ENCODE measurements at regions not wholly inside any gene's neighbourhood (a gene's known extent, or its start where the extent isn't known, plus 50 kb on each side); places are given as distances from the start of the nearest gene placed in this dataset.
A peak's percentile ranks its signal among the peaks of the same experiment; 100 is the strongest.

DNA sequence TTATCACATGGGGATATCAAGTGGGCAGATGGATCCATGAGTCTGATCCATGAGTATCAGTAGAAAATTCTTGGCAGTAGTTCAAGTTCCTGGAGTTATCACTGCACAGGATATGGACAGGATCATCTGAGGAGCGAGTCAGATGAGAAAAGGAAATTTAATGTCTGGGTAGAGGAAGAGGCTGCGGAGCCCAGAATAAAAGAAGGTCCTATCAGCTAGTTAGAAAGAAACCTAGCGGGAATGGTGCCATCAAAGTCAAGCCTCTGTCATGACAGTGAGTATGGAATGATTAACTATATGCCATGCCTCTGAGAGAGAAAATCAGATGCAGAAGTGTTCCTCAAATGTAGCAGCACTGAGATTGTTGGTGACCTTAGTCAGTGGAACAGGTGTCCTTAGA is 248.1 kb downstream of the PIK3R1 start:
- Mint-ChIP-seq H3K9me3 (no peaks in the 10 kb centered on the region), H3K27me3 (peaks cover 1% of the 10 kb centered on the region), H3K4me3 (no peak overlapping the region), H3K27ac (no peak overlapping the region), H3K36me3 (ENCODE audit: low read depth) (no peaks in the 10 kb centered on the region), H3K4me1 (peaks cover 9% of the 10 kb centered on the region)
- intact Hi-C loops (cut with micrococcal nuclease) = loop anchor here (1.0 to 10.0 kb wide), 8 partner anchors 22 to 421 kb away; no protein-coding TSS in a partner anchor
- DNase-seq = no peak

DNA sequence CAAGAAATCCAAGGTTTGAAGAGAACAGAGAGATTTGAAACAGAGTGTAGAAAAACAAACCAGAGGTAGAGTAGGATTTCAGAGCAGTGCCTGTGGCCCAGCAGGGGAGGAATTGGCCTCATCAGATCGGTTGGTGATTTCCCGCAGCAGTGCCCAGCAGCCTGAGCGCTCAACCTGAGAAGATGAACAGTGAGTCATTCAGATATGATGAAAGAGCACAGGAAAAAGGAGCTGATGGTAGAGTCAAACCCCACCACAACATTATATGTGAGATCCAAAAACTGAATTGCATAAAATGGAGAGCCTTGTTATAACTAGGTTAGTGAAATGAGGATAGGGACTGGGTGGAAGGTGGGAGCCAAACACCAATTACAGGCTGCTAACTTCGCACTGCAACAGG is 248.9 kb downstream of the PIK3R1 start:
- Mint-ChIP-seq H3K4me3 (no peak overlapping the region), H3K27me3 (peaks cover 5% of the 10 kb centered on the region), H3K9me3 (no peaks in the 10 kb centered on the region), H3K4me1 (peaks cover 3% of the 10 kb centered on the region), H3K36me3 (ENCODE audit: low read depth) (no peaks in the 10 kb centered on the region), H3K27ac (no peak overlapping the region)
- peak; percentile 78 for DNase-seq
- intact Hi-C loops (cut with micrococcal nuclease) = loop anchor here (1.0 to 10.0 kb wide), 8 partner anchors 23 to 420 kb away; no protein-coding TSS in a partner anchor

DNA sequence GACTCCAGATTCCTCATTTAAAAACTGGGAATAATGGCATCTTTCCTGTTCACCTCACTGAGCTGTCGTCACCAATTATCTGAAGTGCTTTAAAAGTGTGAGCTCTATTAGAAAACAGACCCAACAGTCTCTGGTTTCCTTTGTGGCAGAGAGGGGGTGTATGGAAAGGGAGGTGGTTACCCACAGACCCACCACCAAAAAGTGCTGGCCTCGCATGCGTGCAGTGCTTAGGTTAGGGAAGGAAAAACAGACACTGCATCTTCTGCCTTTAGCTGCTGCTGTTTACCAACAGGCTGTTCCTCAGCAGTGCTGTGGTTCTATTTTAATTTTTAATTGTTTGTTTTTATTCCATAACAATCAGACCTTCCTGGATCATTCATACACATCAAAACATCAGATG is 249.6 kb downstream of the PIK3R1 start:
- intact Hi-C loops (cut with micrococcal nuclease) = loop anchor here (2.0 to 10.0 kb wide), 2 partner anchors 96 to 420 kb away; no protein-coding TSS in a partner anchor
- no peaks in the 10 kb centered on the region for H3K36me3 Mint-ChIP-seq (ENCODE audit: low read depth)
- DNase-seq = peak; percentile 73
- H3K9me3 Mint-ChIP-seq = no peaks in the 10 kb centered on the region
- H3K27ac Mint-ChIP-seq = no peak overlapping the region
- H3K27me3 Mint-ChIP-seq = peaks cover 9% of the 10 kb centered on the region
- no peak overlapping the region for H3K4me3 Mint-ChIP-seq
- H3K4me1 Mint-ChIP-seq = peaks cover under 1% of the 10 kb centered on the region

DNA sequence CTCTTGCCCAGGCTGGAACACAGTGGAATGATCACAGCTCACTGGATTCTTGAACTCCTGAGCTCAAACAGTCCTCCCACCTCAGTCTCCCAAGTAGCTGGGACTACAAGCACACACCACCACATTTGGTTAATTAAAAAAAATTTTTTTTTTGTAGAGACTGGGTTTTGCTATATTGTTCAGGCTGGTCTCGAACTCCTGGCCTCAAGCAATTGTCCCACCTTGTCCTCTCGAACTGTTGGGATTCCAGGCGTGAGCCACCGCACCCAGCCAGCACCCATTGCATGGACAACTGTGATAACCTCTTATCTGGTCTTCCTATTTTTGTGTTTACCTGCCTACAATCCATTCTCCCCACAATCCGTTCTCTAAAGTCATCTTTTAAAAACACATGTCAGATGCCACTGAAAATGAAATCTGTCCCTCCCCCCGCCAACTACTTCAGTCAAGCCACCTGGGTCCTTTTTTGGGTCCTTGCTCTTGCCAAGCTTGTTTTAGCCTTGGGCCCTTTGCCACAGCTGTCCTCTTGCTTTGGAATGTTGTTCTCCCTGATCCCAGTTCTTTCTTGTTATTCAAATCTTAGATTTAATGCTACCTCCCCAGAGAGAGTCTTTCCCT is 250.5 kb downstream of the PIK3R1 start:
- Mint-ChIP-seq H3K27me3 (peaks cover 13% of the 10 kb centered on the region), H3K4me1 (no peaks in the 10 kb centered on the region), H3K36me3 (ENCODE audit: low read depth) (no peaks in the 10 kb centered on the region), H3K9me3 (no peaks in the 10 kb centered on the region), H3K27ac (no peak overlapping the region), H3K4me3 (no peak overlapping the region)
- intact Hi-C loops (cut with micrococcal nuclease) = loop anchor here (2.0 to 10.0 kb wide), 2 partner anchors 97 to 419 kb away; no protein-coding TSS in a partner anchor
- no peak for DNase-seq

- Mint-ChIP-seq H3K4me1 (no peaks in the 10 kb centered on the region), H3K9me3 (no peaks in the 10 kb centered on the region), H3K36me3 (ENCODE audit: low read depth) (no peaks in the 10 kb centered on the region), H3K27me3 (peaks cover 13% of the 10 kb centered on the region), H3K27ac (no peak overlapping the region), H3K4me3 (no peak overlapping the region)
- intact Hi-C loops (cut with micrococcal nuclease) = loop anchor here (10.0 kb wide), 1 partner anchor 418 kb away; no protein-coding TSS in a partner anchor
- DNase-seq = no peak
Observed at GRCh38 chr5:68467208-68467607, 251.7 kb downstream of the PIK3R1 start.

- no peak overlapping the region for H3K27ac Mint-ChIP-seq
- no peaks in the 10 kb centered on the region for H3K36me3 Mint-ChIP-seq (ENCODE audit: low read depth)
- no peaks in the 10 kb centered on the region for H3K9me3 Mint-ChIP-seq
- H3K4me3 Mint-ChIP-seq = no peak overlapping the region
- intact Hi-C loops (cut with micrococcal nuclease) = loop anchor here (10.0 kb wide), 1 partner anchor 417 kb away; no protein-coding TSS in a partner anchor
- peaks cover 13% of the 10 kb centered on the region for H3K27me3 Mint-ChIP-seq
- DNase-seq = no peak
- H3K4me1 Mint-ChIP-seq = no peaks in the 10 kb centered on the region
Observed at GRCh38 chr5:68467794-68468193, 252.2 kb downstream of the PIK3R1 start.

DNA sequence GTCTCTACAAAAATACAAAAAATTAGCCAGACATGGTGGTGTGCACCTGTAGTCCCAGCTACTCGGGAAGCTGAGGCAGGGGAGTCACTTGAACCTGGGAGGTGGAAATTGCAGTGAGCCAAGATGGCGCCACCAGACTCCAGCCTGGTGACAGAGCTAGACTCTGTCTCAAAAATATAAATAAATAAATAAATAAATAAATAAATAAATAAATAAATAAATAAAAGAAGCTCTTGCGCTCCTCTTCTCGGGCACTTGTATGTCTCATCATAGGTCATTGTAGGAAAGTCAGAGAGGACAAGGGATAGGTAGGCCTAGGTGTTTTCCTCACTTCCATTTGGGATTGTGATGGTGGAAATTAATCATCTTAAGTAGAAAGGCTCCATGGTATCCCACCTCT is 252.8 kb downstream of the PIK3R1 start:
- no peak for DNase-seq
- Mint-ChIP-seq H3K9me3 (no peaks in the 10 kb centered on the region), H3K27ac (no peak overlapping the region), H3K27me3 (peaks cover 13% of the 10 kb centered on the region), H3K4me3 (no peak overlapping the region), H3K36me3 (ENCODE audit: low read depth) (no peaks in the 10 kb centered on the region), H3K4me1 (no peaks in the 10 kb centered on the region)
- intact Hi-C loops (cut with micrococcal nuclease) = loop anchor here (10.0 kb wide), 1 partner anchor 416 kb away; no protein-coding TSS in a partner anchor

GRCh38 chr5:68475476-68475983 is 260.0 kb downstream of the PIK3R1 start:
- intact Hi-C loops (cut with micrococcal nuclease) = no loop called here
- no peak overlapping the region for H3K4me3 Mint-ChIP-seq
- DNase-seq = no peak
- H3K27me3 Mint-ChIP-seq = peaks cover 3% of the 10 kb centered on the region
- H3K9me3 Mint-ChIP-seq = no peaks in the 10 kb centered on the region
- H3K4me1 Mint-ChIP-seq = no peaks in the 10 kb centered on the region
- no peaks in the 10 kb centered on the region for H3K36me3 Mint-ChIP-seq (ENCODE audit: low read depth)
- no peak overlapping the region for H3K27ac Mint-ChIP-seq

- intact Hi-C loops (cut with micrococcal nuclease) = no loop called here
- Mint-ChIP-seq H3K36me3 (ENCODE audit: low read depth) (no peaks in the 10 kb centered on the region), H3K4me3 (no peak overlapping the region), H3K9me3 (no peaks in the 10 kb centered on the region), H3K4me1 (no peaks in the 10 kb centered on the region), H3K27me3 (peaks cover 8% of the 10 kb centered on the region), H3K27ac (no peak overlapping the region)
- DNase-seq = no peak
Observed at GRCh38 chr5:68476854-68477253, 261.3 kb downstream of the PIK3R1 start.

- intact Hi-C loops (cut with micrococcal nuclease) = no loop called here
- no peak for DNase-seq
- H3K27me3 Mint-ChIP-seq = peaks cover 16% of the 10 kb centered on the region
- peaks cover 6% of the 10 kb centered on the region for H3K9me3 Mint-ChIP-seq
- no peak overlapping the region for H3K4me3 Mint-ChIP-seq
- no peak overlapping the region for H3K27ac Mint-ChIP-seq
- no peaks in the 10 kb centered on the region for H3K36me3 Mint-ChIP-seq (ENCODE audit: low read depth)
- H3K4me1 Mint-ChIP-seq = no peaks in the 10 kb centered on the region
Observed at GRCh38 chr5:68478301-68479095, 262.9 kb downstream of the PIK3R1 start.

GRCh38 chr5:68479524-68479923 is 264.0 kb downstream of the PIK3R1 start:
- Mint-ChIP-seq H3K36me3 (ENCODE audit: low read depth) (no peaks in the 10 kb centered on the region), H3K27me3 (peaks cover 19% of the 10 kb centered on the region), H3K27ac (no peak overlapping the region), H3K4me1 (no peaks in the 10 kb centered on the region), H3K9me3 (peaks cover 6% of the 10 kb centered on the region), H3K4me3 (no peak overlapping the region)
- no peak for DNase-seq
- intact Hi-C loops (cut with micrococcal nuclease) = no loop called here

GRCh38 chr5:68480335-68480940 is 264.9 kb downstream of the PIK3R1 start:
- H3K4me1 Mint-ChIP-seq = no peaks in the 10 kb centered on the region
- H3K4me3 Mint-ChIP-seq = no peak overlapping the region
- peaks cover 19% of the 10 kb centered on the region for H3K27me3 Mint-ChIP-seq
- no peak overlapping the region for H3K27ac Mint-ChIP-seq
- peaks cover 6% of the 10 kb centered on the region for H3K9me3 Mint-ChIP-seq
- intact Hi-C loops (cut with micrococcal nuclease) = no loop called here
- no peaks in the 10 kb centered on the region for H3K36me3 Mint-ChIP-seq (ENCODE audit: low read depth)
- no peak for DNase-seq

DNA sequence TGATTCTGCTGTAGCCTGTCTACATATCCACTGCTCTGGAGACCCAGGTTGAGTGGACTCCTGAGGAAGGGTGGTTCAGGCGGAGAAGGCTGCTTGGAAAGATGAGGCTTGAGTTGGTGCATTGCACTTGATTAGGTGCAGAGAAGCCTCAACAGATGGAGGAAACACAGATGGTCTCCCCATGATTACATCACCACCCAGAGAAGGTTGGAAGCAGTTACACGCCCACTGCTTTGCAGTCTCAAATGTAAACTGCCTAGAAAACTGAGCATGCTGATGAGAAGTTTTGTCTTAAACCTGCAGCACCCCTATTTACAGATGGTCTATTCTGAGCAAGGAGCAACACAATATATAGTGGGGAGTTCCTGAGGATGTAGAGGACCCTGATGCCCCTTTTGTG is 266.6 kb downstream of the PIK3R1 start:
- Mint-ChIP-seq H3K4me3 (no peak overlapping the region), H3K36me3 (ENCODE audit: low read depth) (no peaks in the 10 kb centered on the region), H3K27ac (no peak overlapping the region), H3K9me3 (peaks cover 11% of the 10 kb centered on the region), H3K27me3 (peaks cover 25% of the 10 kb centered on the region), H3K4me1 (no peaks in the 10 kb centered on the region)
- DNase-seq = no peak
- intact Hi-C loops (cut with micrococcal nuclease) = no loop called here
